Neural progenitor cell (in vitro differentiated cells): ENCODE measurements at regions not wholly inside any gene's neighbourhood (a gene's known extent, or its start where the extent isn't known, plus 50 kb on each side); places are given as distances from the start of the nearest gene placed in this dataset.

ENCODE experiments used
- DNase-seq: peaks from one replicate; pipeline ENCODE4 v3.0.0-alpha.2; 2016; ENCODE audit warnings: low spot score
- H2AFZ ChIP-seq: fragments of 200-600 bp; sonication (generic); replicated peaks from 2 replicates; pipeline ENCODE4 v1.6.1; 2016; ENCODE audit warnings: antibody characterized with exemption
- H3F3A ChIP-seq: fragments of 200-600 bp; sonication (generic); 2 replicates; pipeline ENCODE4 v1.6.1; 2016; ENCODE audit warnings: antibody characterized with exemption, low read depth
- H3K27ac ChIP-seq: fragments of 200-600 bp; sonication (generic); 2 replicates; pipeline ENCODE4 v1.5.1; 2016; ENCODE audit warnings: mild to moderate bottlenecking
- H3K27me3 ChIP-seq: fragments of 200-600 bp; sonication (generic); 2 replicates; pipeline ENCODE4 v1.6.1; 2016; ENCODE audit warnings: mild to moderate bottlenecking, moderate library complexity
- H3K36me3 ChIP-seq: fragments of 200-600 bp; sonication (generic); 2 replicates; pipeline ENCODE4 v1.5.1; 2016
- H3K4me1 ChIP-seq: fragments of 200-600 bp; sonication (generic); 2 replicates; pipeline ENCODE4 v1.6.1; 2016; ENCODE audit warnings: mixed run types
- H3K4me2 ChIP-seq: fragments of 200-600 bp; sonication (generic); 2 replicates; pipeline ENCODE4 v1.6.1; 2016
- H3K4me3 ChIP-seq: fragments of 200-600 bp; sonication (generic); 2 replicates; pipeline ENCODE4 v1.5.1; 2016
- H3K79me2 ChIP-seq: fragments of 200-600 bp; sonication (generic); 2 replicates; pipeline ENCODE4 v1.6.1; 2016; ENCODE audit warnings: low read depth
- H3K9ac ChIP-seq: fragments of 200-600 bp; sonication (generic); 2 replicates; pipeline ENCODE4 v1.6.1; 2016
- H3K9me3 ChIP-seq: fragments of 200-600 bp; sonication (generic); 2 replicates; pipeline ENCODE4 v1.5.1; 2016; ENCODE audit warnings: low read depth
- H4K20me1 ChIP-seq: fragments of 200-600 bp; sonication (generic); 2 replicates; pipeline ENCODE4 v1.6.1; 2016; ENCODE audit warnings: low read depth
- H3K27ac Mint-ChIP-seq: 3 replicates; pipeline ENCODE4 v1.8.0; 2021; ENCODE audit warnings: mixed read lengths
- H3K27me3 Mint-ChIP-seq: 2 replicates; pipeline ENCODE4 v1.8.0; 2022; ENCODE audit warnings: low read depth, mild to moderate bottlenecking, inconsistent platforms, moderate library complexity, mixed read lengths; ENCODE audit not compliant: insufficient read depth
- H3K36me3 Mint-ChIP-seq: 3 replicates; pipeline ENCODE4 v1.8.0; 2021; ENCODE audit warnings: mixed read lengths
- H3K4me1 Mint-ChIP-seq: 3 replicates; pipeline ENCODE4 v1.8.0; 2021; ENCODE audit warnings: mixed read lengths
- H3K4me3 Mint-ChIP-seq: 3 replicates; pipeline ENCODE4 v1.8.0; 2021; ENCODE audit warnings: mild to moderate bottlenecking, moderate library complexity, mixed read lengths
- H3K9me3 Mint-ChIP-seq: 3 replicates; pipeline ENCODE4 v1.8.0; 2020; ENCODE audit warnings: mixed read lengths
- EZH2 ChIP-seq: fragments of 200-600 bp; sonication (generic); IDR thresholded peaks from 2 replicates; pipeline ENCODE4 v1.6.1; 2017; ENCODE audit warnings: antibody characterized with exemption, mild to moderate bottlenecking, moderate library complexity
- EZH2phosphoT487 ChIP-seq: fragments of 200-600 bp; sonication (generic); IDR thresholded peaks from 2 replicates; pipeline ENCODE4 v1.6.1; 2017; ENCODE audit warnings: antibody characterized with exemption
- TF ChIP-seq, protein P1 (sequence below): fragments of 200-600 bp; sonication (generic); IDR thresholded peaks from 2 replicates; pipeline ENCODE4 v1.5.1; 2017; ENCODE audit warnings: antibody characterized with exemption, mild to moderate bottlenecking

DNA sequence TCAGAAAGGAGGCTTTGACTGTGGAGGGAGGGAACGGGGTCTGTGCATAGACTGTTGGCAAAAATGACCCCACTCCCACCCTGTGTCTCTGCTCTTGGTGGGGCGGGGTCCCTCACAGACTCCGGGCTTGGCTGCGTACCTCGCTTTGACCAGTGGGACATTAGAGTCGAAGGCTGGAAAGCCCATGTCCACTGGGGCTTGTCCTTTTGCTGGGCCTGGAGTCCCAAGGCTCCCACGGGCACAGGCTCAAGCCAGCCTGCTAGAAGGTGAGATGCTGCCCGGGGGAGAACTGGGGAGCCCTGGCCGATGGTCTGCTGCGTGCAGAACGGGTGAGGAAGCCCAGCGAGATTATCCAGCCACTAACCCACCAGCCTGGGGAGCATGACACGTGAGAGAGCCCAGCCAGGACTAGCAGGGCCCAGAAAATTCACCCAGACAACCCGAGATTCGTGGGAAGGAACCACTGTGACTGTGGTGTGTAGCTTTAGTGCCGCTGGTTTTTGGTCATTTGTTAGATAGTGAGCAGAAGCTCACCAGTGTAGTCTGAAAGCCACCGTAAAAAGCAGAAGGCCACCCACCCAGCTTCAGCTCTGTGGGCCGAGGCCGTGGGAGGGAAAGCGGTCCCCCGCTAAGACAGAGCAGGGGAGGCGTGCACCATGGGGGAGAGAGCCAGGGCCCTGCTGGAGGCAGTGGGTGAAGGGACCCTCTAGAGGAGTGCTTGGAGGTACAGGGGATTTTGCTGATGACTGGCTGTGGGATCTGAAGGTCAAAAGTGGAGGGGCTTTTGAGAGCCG lies 78.3 kb upstream of the C1orf174 start:
- Histone ChIP-seq H3K36me3 (no peaks in the 10 kb centered on the region), H4K20me1 (no peaks in the 10 kb centered on the region), H3K4me1 (peaks cover 11% of the 10 kb centered on the region), H3K27ac (no peak overlapping the region), H3K79me2 (no peaks in the 10 kb centered on the region), H3K4me3 (no peak overlapping the region), H3K9me3 (no peaks in the 10 kb centered on the region), H3K9ac (no peak overlapping the region), H2AFZ (no peak overlapping the region), H3K27me3 (no peaks in the 10 kb centered on the region), H3F3A (peaks cover 4% of the 10 kb centered on the region), H3K4me2 (no peak overlapping the region)
- Mint-ChIP-seq H3K27ac (peak overlapping the region; percentile 57), H3K4me1 (peaks cover 46% of the 10 kb centered on the region), H3K36me3 (no peaks in the 10 kb centered on the region), H3K9me3 (peaks cover 6% of the 10 kb centered on the region), H3K4me3 (no peak overlapping the region), H3K27me3 (peaks cover 26% of the 10 kb centered on the region)
- TF ChIP-seq EZH2phosphoT487, result no peak
- TF ChIP-seq EZH2, result no peak
- TF ChIP-seq, protein P1, sequence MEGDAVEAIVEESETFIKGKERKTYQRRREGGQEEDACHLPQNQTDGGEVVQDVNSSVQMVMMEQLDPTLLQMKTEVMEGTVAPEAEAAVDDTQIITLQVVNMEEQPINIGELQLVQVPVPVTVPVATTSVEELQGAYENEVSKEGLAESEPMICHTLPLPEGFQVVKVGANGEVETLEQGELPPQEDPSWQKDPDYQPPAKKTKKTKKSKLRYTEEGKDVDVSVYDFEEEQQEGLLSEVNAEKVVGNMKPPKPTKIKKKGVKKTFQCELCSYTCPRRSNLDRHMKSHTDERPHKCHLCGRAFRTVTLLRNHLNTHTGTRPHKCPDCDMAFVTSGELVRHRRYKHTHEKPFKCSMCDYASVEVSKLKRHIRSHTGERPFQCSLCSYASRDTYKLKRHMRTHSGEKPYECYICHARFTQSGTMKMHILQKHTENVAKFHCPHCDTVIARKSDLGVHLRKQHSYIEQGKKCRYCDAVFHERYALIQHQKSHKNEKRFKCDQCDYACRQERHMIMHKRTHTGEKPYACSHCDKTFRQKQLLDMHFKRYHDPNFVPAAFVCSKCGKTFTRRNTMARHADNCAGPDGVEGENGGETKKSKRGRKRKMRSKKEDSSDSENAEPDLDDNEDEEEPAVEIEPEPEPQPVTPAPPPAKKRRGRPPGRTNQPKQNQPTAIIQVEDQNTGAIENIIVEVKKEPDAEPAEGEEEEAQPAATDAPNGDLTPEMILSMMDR, result no peak
- DNase-seq, result no peak

DNA sequence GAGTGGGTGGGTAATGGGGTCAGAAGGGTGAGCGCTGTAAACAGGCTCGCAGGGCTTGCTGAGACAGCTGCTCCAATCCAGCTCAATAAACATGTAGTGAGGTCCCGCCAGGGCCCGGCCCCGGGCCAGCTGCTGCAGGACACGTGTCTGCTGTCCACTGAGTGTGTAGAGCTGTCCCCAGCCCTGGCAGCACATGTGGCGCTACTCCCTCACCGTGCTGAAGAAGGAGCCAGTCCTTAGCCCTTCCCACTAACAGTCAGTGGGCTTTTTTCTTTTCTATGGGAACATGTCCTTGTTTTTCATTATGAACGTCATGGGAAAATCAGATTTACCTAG lies 78.9 kb upstream of the C1orf174 start:
- DNase-seq, result no peak
- Histone ChIP-seq H3K9ac (no peak overlapping the region), H4K20me1 (no peaks in the 10 kb centered on the region), H3K4me2 (no peak overlapping the region), H3K9me3 (no peaks in the 10 kb centered on the region), H3K79me2 (no peaks in the 10 kb centered on the region), H3K4me3 (no peak overlapping the region), H3F3A (peaks cover 4% of the 10 kb centered on the region), H3K27ac (no peak overlapping the region), H3K27me3 (no peaks in the 10 kb centered on the region), H2AFZ (no peak overlapping the region), H3K36me3 (no peaks in the 10 kb centered on the region), H3K4me1 (peaks cover 11% of the 10 kb centered on the region)
- Mint-ChIP-seq H3K9me3 (peaks cover 6% of the 10 kb centered on the region), H3K27me3 (peaks cover 21% of the 10 kb centered on the region), H3K36me3 (no peaks in the 10 kb centered on the region), H3K4me3 (no peak overlapping the region), H3K4me1 (peaks cover 47% of the 10 kb centered on the region), H3K27ac (no peak overlapping the region)
- TF ChIP-seq EZH2, result no peak
- TF ChIP-seq, protein P1, result no peak
- no peak for TF ChIP-seq EZH2phosphoT487

DNA sequence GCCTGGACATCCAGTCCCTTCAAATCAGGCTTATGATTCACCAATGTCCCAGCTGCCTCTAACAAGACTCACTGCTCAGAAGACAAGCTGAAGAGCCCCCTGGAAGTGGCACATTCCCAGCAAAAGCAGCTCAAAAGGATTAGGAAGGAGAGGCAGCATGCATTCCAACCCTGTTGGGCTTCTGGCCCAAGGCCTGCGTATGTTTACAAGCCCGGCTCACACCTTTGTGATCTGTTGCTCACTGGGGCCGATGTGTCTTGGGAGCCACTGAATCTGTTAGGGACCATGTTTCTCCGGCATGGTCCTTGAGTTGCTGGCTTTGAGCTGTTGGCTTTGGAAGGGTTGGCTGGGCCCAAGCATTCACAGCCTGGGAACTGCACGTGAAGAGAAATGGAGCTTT lies 81.2 kb upstream of the C1orf174 start:
- peak; percentile 62 for DNase-seq
- H3K9me3 Mint-ChIP-seq, result peaks cover 6% of the 10 kb centered on the region

More for the DNA sequence above, 81.2 kb upstream of the C1orf174 start:
- no peak overlapping the region for H3K9ac ChIP-seq
- H3K4me3 ChIP-seq, result no peak overlapping the region
- no peaks in the 10 kb centered on the region for H4K20me1 ChIP-seq
- H3K4me1 ChIP-seq, result peaks cover 11% of the 10 kb centered on the region
- no peak overlapping the region for H3K4me3 Mint-ChIP-seq
- no peaks in the 10 kb centered on the region for H3K36me3 Mint-ChIP-seq
- peak overlapping the region; percentile 81 for H3K27ac Mint-ChIP-seq
- H3F3A ChIP-seq, result peaks cover 4% of the 10 kb centered on the region
- H2AFZ ChIP-seq, result peak overlapping the region; percentile 85
- no peaks in the 10 kb centered on the region for H3K79me2 ChIP-seq
- peaks cover 12% of the 10 kb centered on the region for H3K27me3 Mint-ChIP-seq
- TF ChIP-seq, protein P1, result no peak
- TF ChIP-seq EZH2phosphoT487 (no peak), EZH2 (no peak)
- no peaks in the 10 kb centered on the region for H3K27me3 ChIP-seq
- H3K27ac ChIP-seq, result no peak overlapping the region
- peaks cover 54% of the 10 kb centered on the region for H3K4me1 Mint-ChIP-seq
- peak overlapping the region; percentile 13 for H3K4me2 ChIP-seq
- H3K36me3 ChIP-seq, result no peaks in the 10 kb centered on the region
- H3K9me3 ChIP-seq, result no peaks in the 10 kb centered on the region
